Prostate gland (tissue), 2 donors: ENCODE measurements at regions not wholly inside any gene's neighbourhood (a gene's known extent, or its start where the extent isn't known, plus 50 kb on each side); places are given as distances from the start of the nearest gene placed in this dataset.

Experiments used
- DNase-seq: peaks from one replicate; pipeline ENCODE4 v3.0.0-alpha.2; 2019; ENCODE audit warnings: low spot score
- H3K27ac ChIP-seq, 2 donors: fragments of 200-600 bp; sonication (generic); 2 replicates each; pipeline ENCODE4 v1.5.1; 2017 to 2019
- H3K27me3 ChIP-seq: fragments of 200-600 bp; sonication (generic); replicated peaks from 2 replicates; pipeline ENCODE4 v1.5.1; 2019; ENCODE audit not compliant: insufficient read depth
- H3K36me3 ChIP-seq, 2 donors: fragments of 200-600 bp; sonication (generic); 1 replicate in 1 of 2; 2 replicates in 1 of 2; pipeline versions ENCODE4 v1.5.1 to v1.8.1; 2017 to 2019
- H3K4me1 ChIP-seq: fragments of 200-600 bp; sonication (generic); replicated peaks from 2 replicates; pipeline ENCODE4 v1.5.1; 2019
- H3K4me3 ChIP-seq, 2 donors: fragments of 200-600 bp; sonication (generic); 2 replicates each; pipeline ENCODE4 v1.5.1; 2017 to 2019
- H3K9me3 ChIP-seq: fragments of 200-600 bp; sonication (generic); 2 replicates; pipeline ENCODE4 v1.5.1; 2017
- POLR2A ChIP-seq: fragments of 450-650 bp; IDR thresholded peaks from one replicate; pipeline ENCODE4 v1.6.1; 2016; ENCODE audit warnings: antibody characterized with exemption, mild to moderate bottlenecking
- POLR2AphosphoS5 ChIP-seq: sonication (generic); formaldehyde crosslinking; IDR thresholded peaks from one replicate; pipeline ENCODE4 v1.6.1; 2017; ENCODE audit warnings: antibody characterized with exemption
- WGBS: methylation state at CpG from one replicate; pipeline ENCODE4 v1.1.5; 2018; 5-methylcytosine and 5-hydroxymethylcytosine counted together
- intact Hi-C: fragments of 100-400 bp; cut with DNase I; formaldehyde crosslinking; loops from one replicate; pipeline ENCODE4 v1.14.2; 2022
- TF ChIP-seq, protein P1 (sequence below), 4 experiments: fragments of 200-600 bp in 2 of 4; fragments of 450-650 bp in 2 of 4; sonication (generic) in 2 of 4; IDR thresholded peaks; 1 replicate in 3 of 4; 2 replicates in 1 of 4; pipeline ENCODE4 v1.5.1; 2016 to 2019; ENCODE audit warnings: antibody characterized with exemption in 4 of 4, mild to moderate bottlenecking in 2 of 4, moderate library complexity in 2 of 4

GRCh38 chr1:22267413-22268175, 124.7 kb upstream of the WNT4 start:
- intact Hi-C loops, result no loop called here
- TF ChIP-seq, protein P1, sequence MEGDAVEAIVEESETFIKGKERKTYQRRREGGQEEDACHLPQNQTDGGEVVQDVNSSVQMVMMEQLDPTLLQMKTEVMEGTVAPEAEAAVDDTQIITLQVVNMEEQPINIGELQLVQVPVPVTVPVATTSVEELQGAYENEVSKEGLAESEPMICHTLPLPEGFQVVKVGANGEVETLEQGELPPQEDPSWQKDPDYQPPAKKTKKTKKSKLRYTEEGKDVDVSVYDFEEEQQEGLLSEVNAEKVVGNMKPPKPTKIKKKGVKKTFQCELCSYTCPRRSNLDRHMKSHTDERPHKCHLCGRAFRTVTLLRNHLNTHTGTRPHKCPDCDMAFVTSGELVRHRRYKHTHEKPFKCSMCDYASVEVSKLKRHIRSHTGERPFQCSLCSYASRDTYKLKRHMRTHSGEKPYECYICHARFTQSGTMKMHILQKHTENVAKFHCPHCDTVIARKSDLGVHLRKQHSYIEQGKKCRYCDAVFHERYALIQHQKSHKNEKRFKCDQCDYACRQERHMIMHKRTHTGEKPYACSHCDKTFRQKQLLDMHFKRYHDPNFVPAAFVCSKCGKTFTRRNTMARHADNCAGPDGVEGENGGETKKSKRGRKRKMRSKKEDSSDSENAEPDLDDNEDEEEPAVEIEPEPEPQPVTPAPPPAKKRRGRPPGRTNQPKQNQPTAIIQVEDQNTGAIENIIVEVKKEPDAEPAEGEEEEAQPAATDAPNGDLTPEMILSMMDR (IDR thresholded peaks at IDR 0.05), result no peak
- TF ChIP-seq POLR2A, result no peak
- TF ChIP-seq POLR2AphosphoS5, result no peak
- WGBS, result 63% methylated on average over 21 of the region's 22 CpGs

DNA sequence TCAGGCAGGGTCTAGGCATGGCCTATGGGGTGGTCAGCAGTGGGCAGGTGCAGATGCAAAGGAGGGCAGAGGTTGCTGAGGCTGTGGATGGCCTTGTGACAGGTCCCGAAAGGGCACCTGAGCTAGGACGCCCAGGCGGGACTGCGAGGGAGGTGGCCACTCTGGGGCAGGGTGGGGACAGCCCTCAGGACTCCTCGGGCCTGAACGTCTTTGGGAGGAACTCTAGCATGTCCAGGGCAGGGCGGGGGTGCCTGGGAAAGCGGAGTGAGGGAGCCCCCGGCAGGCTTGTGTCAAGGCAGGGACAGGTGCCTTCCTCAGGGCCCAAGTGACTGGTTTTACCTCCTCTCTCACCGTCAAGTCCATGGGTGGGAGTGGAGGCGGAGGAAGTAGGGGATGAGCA, 125.4 kb upstream of the WNT4 start:
- H3K27ac ChIP-seq, result no peak overlapping the region
- H3K27me3 ChIP-seq, result no peaks in the 10 kb centered on the region
- no peaks in the 10 kb centered on the region for H3K36me3 ChIP-seq
- H3K4me3 ChIP-seq, result no peak overlapping the region
- TF ChIP-seq POLR2A, result no peak
- TF ChIP-seq POLR2AphosphoS5, result no peak
- TF ChIP-seq, protein P1 (IDR thresholded peaks at IDR 0.05), result no peak
- intact Hi-C loops, result no loop called here
- no peaks in the 10 kb centered on the region for H3K4me1 ChIP-seq
- no peak for DNase-seq
- WGBS, result 88% methylated on average over 11 of the region's 11 CpGs
- no peaks in the 10 kb centered on the region for H3K9me3 ChIP-seq

More at GRCh38 chr1:22267413-22268175, 124.7 kb upstream of the WNT4 start:
- Histone ChIP-seq H3K36me3 (no peaks in the 10 kb centered on the region), H3K4me3 (no peak overlapping the region), H3K27ac (no peak overlapping the region), H3K27me3 (no peaks in the 10 kb centered on the region), H3K9me3 (no peaks in the 10 kb centered on the region), H3K4me1 (no peaks in the 10 kb centered on the region)
- DNase-seq, result no peak

DNA sequence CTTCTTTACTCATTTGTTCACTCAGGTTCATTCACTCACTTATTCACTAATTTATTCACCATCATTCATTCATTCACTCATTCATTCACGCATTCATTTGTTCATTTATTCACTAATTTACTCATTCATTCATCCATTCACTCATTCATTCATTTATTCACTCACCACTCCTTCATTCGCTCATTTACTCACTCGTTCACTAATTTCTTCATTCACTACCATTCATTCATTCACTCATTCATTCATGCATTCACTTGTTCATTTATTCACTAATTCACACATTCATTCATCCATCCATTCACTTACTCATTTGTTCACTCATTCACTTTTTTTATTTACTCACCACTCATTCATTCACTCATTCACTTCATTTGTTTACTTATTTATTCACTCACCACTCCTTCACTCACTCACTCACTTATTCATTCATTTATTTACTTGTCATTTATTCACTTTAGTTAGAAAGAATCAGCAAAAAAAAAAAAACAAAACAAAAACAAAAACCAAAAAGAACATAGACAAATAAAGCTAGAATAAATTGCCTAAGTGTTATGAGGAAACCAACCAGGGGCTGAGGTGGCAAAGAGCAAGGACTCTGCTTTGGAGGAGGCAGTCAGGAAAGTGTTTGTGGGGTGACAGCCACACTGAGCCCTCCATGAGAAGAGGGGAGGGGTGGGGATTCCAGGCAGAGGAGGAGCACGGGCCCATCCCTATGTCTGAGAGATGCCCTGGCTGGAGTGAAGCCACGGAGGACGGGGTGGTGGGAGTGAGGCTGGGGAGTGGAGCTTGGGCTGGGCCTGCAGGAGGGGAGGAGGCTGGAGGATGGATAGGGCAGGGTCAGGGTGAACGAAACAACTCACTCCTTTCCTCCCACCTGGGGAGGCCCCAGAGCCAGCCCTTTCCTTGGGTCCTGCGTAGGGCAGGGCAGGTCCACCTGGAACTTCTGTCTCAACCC, 129.2 kb upstream of the WNT4 start:
- Histone ChIP-seq H3K4me1 (no peaks in the 10 kb centered on the region), H3K36me3 (no peaks in the 10 kb centered on the region), H3K9me3 (no peaks in the 10 kb centered on the region), H3K27ac (no peak overlapping the region), H3K4me3 (no peak overlapping the region), H3K27me3 (no peaks in the 10 kb centered on the region)
- 84% methylated on average over 8 of the region's 8 CpGs for WGBS
- intact Hi-C loops, result no loop called here
- DNase-seq, result no peak
- TF ChIP-seq POLR2AphosphoS5, result no peak
- TF ChIP-seq, protein P1 (IDR thresholded peaks at IDR 0.05), result no peak
- TF ChIP-seq POLR2A, result no peak

DNA sequence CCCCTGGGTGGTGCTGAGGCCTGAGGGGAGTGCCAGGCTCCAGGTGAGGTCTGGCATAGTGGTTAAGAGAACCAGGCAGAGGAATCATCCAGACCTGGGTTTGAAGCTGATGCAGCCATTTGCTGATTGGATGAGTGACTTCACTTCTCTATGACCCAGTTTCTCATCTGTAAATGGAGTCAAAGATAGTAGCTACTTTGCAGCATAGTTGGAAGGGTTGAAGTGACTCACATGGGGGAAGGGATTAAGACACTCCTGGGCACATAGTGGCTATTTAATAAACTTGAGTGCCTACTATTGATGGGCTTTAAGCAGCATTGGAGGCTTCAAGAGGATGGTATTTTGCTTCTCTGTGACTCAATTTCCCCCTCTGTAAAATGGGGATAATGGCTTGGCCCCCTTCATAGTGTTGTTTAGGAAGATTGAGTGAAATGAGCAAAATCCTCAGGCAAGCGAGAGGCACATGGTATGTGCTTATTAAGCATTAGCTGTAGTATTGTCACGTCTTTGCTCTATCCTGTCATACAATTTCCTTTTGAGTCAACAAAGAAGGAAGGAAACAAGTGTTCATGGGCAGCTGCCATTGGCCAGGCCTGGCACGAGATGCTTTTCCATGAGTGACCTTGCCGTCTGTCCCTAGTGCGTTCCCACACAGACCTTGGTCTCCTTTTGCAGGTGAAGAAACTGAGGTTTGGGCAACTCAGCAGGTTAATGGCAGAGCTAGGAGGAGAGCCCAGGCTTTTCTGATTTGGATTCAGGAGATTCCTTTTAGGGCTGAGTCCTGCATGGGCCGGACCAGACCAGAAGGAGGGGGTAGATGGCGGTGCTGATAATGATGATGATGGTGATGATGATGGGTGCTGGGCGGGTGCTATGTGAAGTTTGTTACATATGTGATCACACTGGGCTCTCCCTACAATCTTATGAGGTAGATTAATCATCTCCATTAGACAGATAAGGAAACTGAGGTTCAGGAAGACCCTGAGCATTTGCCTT, 131.1 kb upstream of the WNT4 start:
- Histone ChIP-seq H3K4me3 (no peak overlapping the region), H3K36me3 (no peaks in the 10 kb centered on the region), H3K9me3 (no peaks in the 10 kb centered on the region), H3K27ac (no peak overlapping the region), H3K27me3 (no peaks in the 10 kb centered on the region), H3K4me1 (no peaks in the 10 kb centered on the region)
- TF ChIP-seq POLR2AphosphoS5, result no peak
- TF ChIP-seq, protein P1 (IDR thresholded peaks at IDR 0.05), result no peak
- no peak for TF ChIP-seq POLR2A
- 92% methylated on average over 8 of the region's 8 CpGs for WGBS
- intact Hi-C loops, result no loop called here
- DNase-seq, result no peak
